ENCODE measurements at regions not wholly inside any gene's neighbourhood (a gene's known extent, or its start where the extent isn't known, plus 50 kb on each side); places are given as distances from the start of the nearest gene placed in this dataset.

- H3K27me3 ChIP-seq (ENCODE audit: control insufficient read depth in 2 of 2, insufficient read depth in 2 of 2, low read length in 2 of 2), result peaks cover under 1 to 2% of the 10 kb centered on the region in 2 experiments
- CTCF ChIA-PET, result interaction anchor here (1.2 kb wide), 1 partner anchor 14 kb away, joined by 3 read pairs; no protein-coding TSS in a partner anchor
These were observed 92.8 kb upstream of the SLC38A4 start for GRCh38 chr12:46918631-46919030.

More at GRCh38 chr12:46918631-46919030, 92.8 kb upstream of the SLC38A4 start:
- BruUV-seq (replicated peaks), result no TSS peak
- H3K9me3 ChIP-seq (replicated peaks; ENCODE audit: control insufficient read depth, insufficient read depth, low read length), result no peaks in the 10 kb centered on the region
- H3K4me3 ChIP-seq (replicated peaks in 1 of 3; ENCODE audit: insufficient read depth in 1 of 3, low read depth in 1 of 3, low read length in 3 of 3), result no peak overlapping the region
- H2AFZ ChIP-seq (ENCODE audit: low read depth, low read length), result no peak overlapping the region
- no peak for DNase-seq (ENCODE audit: low read depth, low spot score)
- POLR2A ChIA-PET, result no interaction called here
- no peaks in the 10 kb centered on the region for H3K9me1 ChIP-seq (replicated peaks; ENCODE audit: control insufficient read depth, extremely low read depth, insufficient read depth, low read length)
- intact Hi-C loops (cut with micrococcal nuclease) (no loop called here), dilution Hi-C loops (cut with MboI; ENCODE audit: extremely low pct_ligation_motif_present, low sequenced_read_pairs) (no loop called here)
- H3K36me3 ChIP-seq (ENCODE audit: control insufficient read depth in 2 of 2, extremely low read depth in 1 of 2, insufficient read depth in 2 of 2, low read length in 2 of 2), result no peaks in the 10 kb centered on the region
- H3K9ac ChIP-seq (replicated peaks; ENCODE audit: extremely low read depth, insufficient read depth, low read length), result no peak overlapping the region
- TF ChIP-seq GATA2 (IDR thresholded peaks at IDR 0.05; ENCODE audit: insufficient read depth, insufficient read length, low read depth, low read length), result no peak
- no peak for TF ChIP-seq EZH2 (IDR thresholded peaks at IDR 0.05; ENCODE audit: borderline replicate concordance, low read depth, low read length, severe bottlenecking)
- TF ChIP-seq CTCF (IDR thresholded peaks at IDR 0.05; ENCODE audit: extremely low read depth in 1 of 2, insufficient read depth in 1 of 2, low read depth in 1 of 2, low read length in 2 of 2), result no peak
- TF ChIP-seq JUN (IDR thresholded peaks at IDR 0.05; ENCODE audit: borderline replicate concordance, insufficient read depth, insufficient read length, low read depth), result no peak
- no peak for TF ChIP-seq POLR2A (IDR thresholded peaks at IDR 0.05; ENCODE audit: low read depth, low read length)
- no peak overlapping the region for H3K27ac ChIP-seq (ENCODE audit: insufficient read depth, low read depth, low read length)
- no peaks in the 10 kb centered on the region for H4K20me1 ChIP-seq (replicated peaks; ENCODE audit: control insufficient read depth, extremely low read depth, insufficient read depth, low read length)
- no peaks in the 10 kb centered on the region for H3K4me1 ChIP-seq (ENCODE audit: control insufficient read depth, extremely low read depth, insufficient read depth, low read length)
- no peak for FAIRE-seq
- no peaks in the 10 kb centered on the region for H3K79me2 ChIP-seq (ENCODE audit: control insufficient read depth, insufficient read depth, low read length)
- H3K4me2 ChIP-seq (ENCODE audit: insufficient read depth, low read length), result no peak overlapping the region

Data from endothelial cell of umbilical vein (primary cell).